EL (cell line): ENCODE measurements at regions not wholly inside any gene's neighbourhood (a gene's known extent, or its start where the extent isn't known, plus 50 kb on each side); places are given as distances from the start of the nearest gene placed in this dataset.
"Not testable (repeated sequence)": the region's sequence is repeated elsewhere in the genome, so short reads cannot be mapped to it uniquely, and the experiment has no call there.

ENCODE experiments used
- DNase-seq: peaks from one replicate; pipeline ENCODE4 v3.0.0-alpha.2; 2016

GRCh38 chr2:59774821-59775433 lies 778.5 kb downstream of the BCL11A start:
- no peak for DNase-seq

GRCh38 chr2:59770651-59771050 lies 782.8 kb downstream of the BCL11A start:
- no peak for DNase-seq

- DNase-seq: no peak
Measured at GRCh38 chr2:59761966-59762365, 791.5 kb downstream of the BCL11A start.

GRCh38 chr2:59756150-59756549 lies 797.3 kb downstream of the BCL11A start:
- no peak for DNase-seq

- DNase-seq: no peak
Measured at GRCh38 chr2:59754011-59754735, 799.3 kb downstream of the BCL11A start.

GRCh38 chr2:59752512-59752911 lies 800.9 kb downstream of the BCL11A start:
- no peak for DNase-seq

GRCh38 chr2:59752071-59752470 lies 801.4 kb downstream of the BCL11A start:
- no peak for DNase-seq

GRCh38 chr2:59751214-59751613 lies 802.2 kb downstream of the BCL11A start:
- not testable (repeated sequence) for DNase-seq

GRCh38 chr2:59746291-59746690 lies 807.2 kb downstream of the BCL11A start:
- no peak for DNase-seq

GRCh38 chr2:59745085-59745484 lies 808.4 kb downstream of the BCL11A start:
- no peak for DNase-seq

- DNase-seq: no peak
Measured at GRCh38 chr2:59744436-59744835, 809.0 kb downstream of the BCL11A start.

GRCh38 chr2:59741840-59742239 lies 811.6 kb downstream of the BCL11A start:
- DNase-seq: no peak

- DNase-seq: no peak
Measured at GRCh38 chr2:59739166-59739565, 814.3 kb downstream of the BCL11A start.

- DNase-seq: no peak
Measured at GRCh38 chr2:59737299-59737698, 816.2 kb downstream of the BCL11A start.

- DNase-seq: no peak
Measured at GRCh38 chr2:59734743-59735142, 818.7 kb downstream of the BCL11A start.

GRCh38 chr2:59733970-59734369 lies 819.5 kb downstream of the BCL11A start:
- no peak for DNase-seq

- DNase-seq: no peak
Measured at GRCh38 chr2:59733567-59733930, 819.9 kb downstream of the BCL11A start.

GRCh38 chr2:59732871-59733566 lies 820.4 kb downstream of the BCL11A start:
- no peak for DNase-seq

GRCh38 chr2:59727121-59727590 lies 826.3 kb downstream of the BCL11A start:
- DNase-seq: no peak

GRCh38 chr2:59726228-59727120 lies 827.0 kb downstream of the BCL11A start:
- DNase-seq: no peak

GRCh38 chr2:59724746-59725145 lies 828.7 kb downstream of the BCL11A start:
- no peak for DNase-seq

GRCh38 chr2:59720296-59720866 lies 833.1 kb downstream of the BCL11A start:
- no peak for DNase-seq

- DNase-seq: no peak
Measured at GRCh38 chr2:59713577-59713976, 839.9 kb downstream of the BCL11A start.
